Panc1 (cell line): ENCODE measurements at regions not wholly inside any gene's neighbourhood (a gene's known extent, or its start where the extent isn't known, plus 50 kb on each side); places are given as distances from the start of the nearest gene placed in this dataset.

ENCODE experiments used
- ATAC-seq: fragments of 200-7000 bp; cut with Tn5 transposase; 2 replicates; pipeline ENCODE4 v1.9.1; 2020; ENCODE audit warnings: mild to moderate bottlenecking, moderate library complexity
- BruUV-seq: library from RNA; stranded (reverse); fragments of 400-500 nt; replicated peaks from 2 replicates; lab custom pipeline; 2021; lab: Mats Ljungman, UMichigan
- CTCF ChIA-PET: fragments of 300-600 bp; sonication (Branson Sonifier 250); formaldehyde crosslinking; loops from one replicate; lab custom pipeline; 2022; ENCODE audit warnings: antibody characterized with exemption; lab: Charles Lee
- POLR2A ChIA-PET: fragments of 300-600 bp; sonication (Branson Sonifier 250); formaldehyde crosslinking; loops from one replicate; lab custom pipeline; 2022; ENCODE audit warnings: antibody characterized with exemption; lab: Charles Lee
- DNase-seq: peaks from one replicate; pipeline ENCODE4 v3.0.0-alpha.2; 2010; ENCODE audit warnings: low read depth, low spot score
- H3K27ac ChIP-seq: 2 replicates; pipeline ENCODE4 v1.5.1; 2011; ENCODE audit warnings: mild to moderate bottlenecking, low read length, inconsistent platforms
- H3K27me3 ChIP-seq: fragments of 200-500 bp; sonication (Bioruptor generic); 2 replicates; pipeline ENCODE4 v1.6.0; 2014; ENCODE audit warnings: low read length, inconsistent platforms; ENCODE audit not compliant: control insufficient read depth, insufficient read depth
- H3K36me3 ChIP-seq: fragments of 200-500 bp; sonication (Bioruptor generic); 2 replicates; pipeline ENCODE4 v1.5.1; 2014; ENCODE audit warnings: inconsistent platforms, mild to moderate bottlenecking, low read length, moderate library complexity; ENCODE audit not compliant: control insufficient read depth, insufficient read depth
- H3K4me1 ChIP-seq: 2 replicates; pipeline ENCODE4 v1.5.1; 2011; ENCODE audit warnings: inconsistent platforms, mild to moderate bottlenecking, low read length, moderate library complexity; ENCODE audit not compliant: control insufficient read depth, insufficient read depth
- H3K4me3 ChIP-seq, 2 experiments: 2 replicates each; pipeline ENCODE4 v1.5.1; 2011 to 2012; ENCODE audit warnings: low read depth in 2 of 2, low read length in 2 of 2, mild to moderate bottlenecking in 2 of 2, inconsistent platforms in 1 of 2, moderate library complexity in 1 of 2
- H3K9me3 ChIP-seq: fragments of 200-500 bp; sonication (Bioruptor generic); 2 replicates; pipeline ENCODE4 v1.5.1; 2014; ENCODE audit warnings: low read depth, mild to moderate bottlenecking, inconsistent platforms, low read length, moderate library complexity; ENCODE audit not compliant: control insufficient read depth, insufficient read depth
- CTCF ChIP-seq: fragments of 450-650 bp; IDR thresholded peaks from 2 replicates; pipeline ENCODE4 v1.5.1; 2017; ENCODE audit warnings: mild to moderate bottlenecking
- POLR2AphosphoS5 ChIP-seq: IDR thresholded peaks from 2 replicates; pipeline ENCODE4 v1.6.1; 2012; ENCODE audit warnings: mild to moderate bottlenecking, low read depth, low read length, moderate library complexity
- REST ChIP-seq, 2 experiments: IDR thresholded peaks; 2 replicates each; pipeline ENCODE4 v1.6.1; 2011 to 2012; ENCODE audit warnings: low read depth in 2 of 2, control low read depth in 1 of 2, low read length in 1 of 2, mild to moderate bottlenecking in 1 of 2, moderate library complexity in 1 of 2; ENCODE audit not compliant: insufficient read depth in 1 of 2
- SIN3A ChIP-seq: IDR thresholded peaks from 2 replicates; pipeline ENCODE4 v1.6.1; 2012; ENCODE audit warnings: low read depth, mild to moderate bottlenecking, low read length, moderate library complexity, borderline replicate concordance; ENCODE audit not compliant: insufficient read depth
- TCF7L2 ChIP-seq: IDR thresholded peaks from 2 replicates; pipeline ENCODE4 v1.6.1; 2011; ENCODE audit warnings: mild to moderate bottlenecking, low read depth, low read length, inconsistent platforms
- in situ Hi-C: cut with HindIII; loops from 2 replicates; pipeline ENCODE4 v1.10.0; 2016; ENCODE audit warnings: low sequenced_read_pairs, low pct_unique_long_range_greater_than_20kb
- intact Hi-C: fragments of 100-400 bp; cut with micrococcal nuclease; formaldehyde crosslinking; loops from one replicate; pipeline ENCODE4 v1.10.0; 2022; ENCODE audit not compliant: unreplicated experiment

- no peaks in the 10 kb centered on the region for H3K9me3 ChIP-seq
- no peaks in the 10 kb centered on the region for H3K4me1 ChIP-seq
- no peak for DNase-seq
- intact Hi-C loops (no loop called here), in situ Hi-C loops (no loop called here)
- no peak for ATAC-seq
- ChIA-PET POLR2A (no interaction called here), CTCF (no interaction called here)
- H3K4me3 ChIP-seq = no peak overlapping the region
- H3K36me3 ChIP-seq = no peaks in the 10 kb centered on the region
- BruUV-seq = no TSS peak
- no peak for TF ChIP-seq CTCF
- no peak for TF ChIP-seq SIN3A
- no peak for TF ChIP-seq TCF7L2
- no peak for TF ChIP-seq REST (IDR thresholded peaks at IDR 0.05; ENCODE audit: insufficient read depth in 1 of 2, low read depth in 2 of 2, low read length in 1 of 2)
- no peak for TF ChIP-seq POLR2AphosphoS5
- no peak overlapping the region for H3K27ac ChIP-seq
- no peaks in the 10 kb centered on the region for H3K27me3 ChIP-seq
Observed at GRCh38 chr5:105475401-105475800, 1912.8 kb upstream of the NUDT12 start.

- H3K9me3 ChIP-seq = peaks cover 4% of the 10 kb centered on the region; the same call in 1 of the 2 replicates
- POLR2A ChIA-PET = no interaction called here
- no peaks in the 10 kb centered on the region for H3K4me1 ChIP-seq
- intact Hi-C loops = no loop called here
- no peaks in the 10 kb centered on the region for H3K27me3 ChIP-seq
- no peak overlapping the region for H3K4me3 ChIP-seq
- no TSS peak for BruUV-seq
- H3K36me3 ChIP-seq = no peaks in the 10 kb centered on the region
- no peak for TF ChIP-seq SIN3A
- no peak for TF ChIP-seq REST (IDR thresholded peaks at IDR 0.05; ENCODE audit: insufficient read depth in 1 of 2, low read depth in 2 of 2, low read length in 1 of 2)
- no peak for TF ChIP-seq POLR2AphosphoS5
- no peak for TF ChIP-seq CTCF
- TF ChIP-seq TCF7L2 = no peak
- CTCF ChIA-PET = no interaction called here
- H3K27ac ChIP-seq = no peak overlapping the region
- DNase-seq (no peak), ATAC-seq (no peak)
- in situ Hi-C loops = no loop called here
Observed at GRCh38 chr5:105462377-105462776, 1899.8 kb upstream of the NUDT12 start.
